DND-41 (cell line): ENCODE measurements at regions not wholly inside any gene's neighbourhood (a gene's known extent, or its start where the extent isn't known, plus 50 kb on each side); places are given as distances from the start of the nearest gene placed in this dataset.

ENCODE experiments used
- ATAC-seq: fragments of 200-7000 bp; cut with Tn5 transposase; 3 replicates; pipeline ENCODE4 v1.9.1; 2021; ENCODE audit warnings: low read depth; ENCODE audit not compliant: insufficient read depth
- DNase-seq: peaks from one replicate; pipeline ENCODE4 v3.0.0-alpha.2; 2020
- H2AFZ ChIP-seq: 2 replicates; pipeline ENCODE4 v1.6.0; 2012; ENCODE audit warnings: low read depth, low read length
- H3K27ac ChIP-seq: 2 replicates; pipeline ENCODE4 v1.5.1; 2012; ENCODE audit warnings: low read length, inconsistent platforms
- H3K27me3 ChIP-seq: fragments of 200-600 bp; sonication (generic); 2 replicates; pipeline ENCODE4 v1.6.0; 2012; ENCODE audit warnings: low read length, mild to moderate bottlenecking, inconsistent platforms; ENCODE audit not compliant: insufficient read depth, poor library complexity
- H3K36me3 ChIP-seq: 2 replicates; pipeline ENCODE4 v1.5.1; 2012; ENCODE audit warnings: low read length, inconsistent platforms; ENCODE audit not compliant: insufficient read depth
- H3K4me1 ChIP-seq: 2 replicates; pipeline ENCODE4 v1.5.1; 2012; ENCODE audit warnings: mild to moderate bottlenecking, low read length; ENCODE audit not compliant: insufficient read depth
- H3K4me2 ChIP-seq: 2 replicates; pipeline ENCODE4 v1.6.0; 2012; ENCODE audit warnings: mild to moderate bottlenecking, moderate library complexity, low read length, inconsistent platforms; ENCODE audit not compliant: insufficient read depth
- H3K4me3 ChIP-seq, 2 experiments: fragments of 200-600 bp in 1 of 2; shearing (Covaris generic) in 1 of 2; 2 replicates each; pipeline ENCODE4 v1.5.1; 2012 to 2016; ENCODE audit warnings: inconsistent platforms in 2 of 2, low read length in 2 of 2, mild to moderate bottlenecking in 2 of 2, low read depth in 1 of 2, moderate library complexity in 1 of 2
- H3K79me2 ChIP-seq: 2 replicates; pipeline ENCODE4 v1.6.0; 2012; ENCODE audit warnings: low read length, inconsistent platforms; ENCODE audit not compliant: insufficient read depth
- H3K9ac ChIP-seq: 2 replicates; pipeline ENCODE4 v1.6.0; 2012; ENCODE audit warnings: low read depth, mild to moderate bottlenecking, inconsistent platforms, low read length, moderate library complexity
- H3K9me3 ChIP-seq: 2 replicates; pipeline ENCODE4 v1.5.1; 2012; ENCODE audit warnings: low read length, moderate library complexity, mild to moderate bottlenecking, inconsistent platforms; ENCODE audit not compliant: insufficient read depth, severe bottlenecking
- H4K20me1 ChIP-seq: 2 replicates; pipeline ENCODE4 v1.6.0; 2012; ENCODE audit warnings: low read length; ENCODE audit not compliant: insufficient read depth
- CTCF ChIP-seq: IDR thresholded peaks from 2 replicates; pipeline ENCODE4 v1.5.1; 2012; ENCODE audit warnings: borderline replicate concordance, low read length, moderate library complexity, mild to moderate bottlenecking; ENCODE audit not compliant: poor library complexity, severe bottlenecking; ENCODE audit errors: extremely low read depth
- EZH2 ChIP-seq: IDR thresholded peaks from 3 replicates; pipeline ENCODE4 v1.6.1; 2012; ENCODE audit warnings: borderline replicate concordance, low read depth, mild to moderate bottlenecking, moderate library complexity, low read length, inconsistent platforms; ENCODE audit not compliant: severe bottlenecking

DNA sequence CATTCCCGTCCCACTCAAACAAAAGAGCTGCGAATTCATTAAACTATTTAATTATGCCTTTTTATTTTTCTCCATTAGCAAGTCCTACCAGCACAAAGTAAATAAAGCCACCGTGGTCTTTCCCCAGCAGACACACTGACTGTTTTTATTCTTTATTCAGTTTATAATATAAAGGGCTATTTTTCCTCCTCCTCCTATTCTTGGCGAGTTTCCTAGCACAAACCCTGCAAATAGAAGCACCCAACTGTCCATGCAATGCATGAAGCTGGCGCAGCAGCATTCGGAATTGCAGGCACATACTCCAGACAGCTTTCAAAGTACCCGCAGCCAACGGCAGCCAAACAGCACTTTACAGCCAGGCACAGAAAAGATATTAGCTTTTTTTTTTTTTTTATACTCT lies 583.4 kb upstream of the PSMD7 start:
- Histone ChIP-seq H3K4me2 (no peak overlapping the region), H3K4me1 (no peaks in the 10 kb centered on the region), H2AFZ (no peak overlapping the region), H4K20me1 (no peaks in the 10 kb centered on the region), H3K9me3 (no peaks in the 10 kb centered on the region), H3K4me3 (no peak overlapping the region), H3K27me3 (peaks cover 4% of the 10 kb centered on the region), H3K9ac (no peak overlapping the region), H3K79me2 (no peaks in the 10 kb centered on the region), H3K36me3 (no peaks in the 10 kb centered on the region), H3K27ac (no peak overlapping the region)
- DNase-seq: no peak
- ATAC-seq: no peak
- TF ChIP-seq CTCF (no peak), EZH2 (no peak)

- H3K9ac ChIP-seq: no peak overlapping the region
- no peak overlapping the region for H3K4me3 ChIP-seq
- H3K9me3 ChIP-seq: no peaks in the 10 kb centered on the region
- H3K79me2 ChIP-seq: no peaks in the 10 kb centered on the region
- no peaks in the 10 kb centered on the region for H3K36me3 ChIP-seq
- peaks cover 4% of the 10 kb centered on the region for H3K27me3 ChIP-seq
- H3K4me2 ChIP-seq: no peak overlapping the region
- H2AFZ ChIP-seq: no peak overlapping the region
- TF ChIP-seq CTCF (no peak), EZH2 (no peak)
- H3K27ac ChIP-seq: no peak overlapping the region
- no peaks in the 10 kb centered on the region for H3K4me1 ChIP-seq
- no peak for ATAC-seq
- DNase-seq: no peak
- H4K20me1 ChIP-seq: no peaks in the 10 kb centered on the region
These were observed 585.1 kb upstream of the PSMD7 start for GRCh38 chr16:73711406-73712080.

- Histone ChIP-seq H2AFZ (no peak overlapping the region), H3K4me1 (no peaks in the 10 kb centered on the region), H3K79me2 (no peaks in the 10 kb centered on the region), H4K20me1 (no peaks in the 10 kb centered on the region), H3K27me3 (peaks cover 4% of the 10 kb centered on the region), H3K4me3 (no peak overlapping the region), H3K27ac (no peak overlapping the region), H3K9ac (no peak overlapping the region), H3K36me3 (no peaks in the 10 kb centered on the region), H3K4me2 (no peak overlapping the region), H3K9me3 (no peaks in the 10 kb centered on the region)
- DNase-seq (no peak), ATAC-seq (no peak)
- TF ChIP-seq EZH2 (no peak), CTCF (no peak)
These were observed 586.1 kb upstream of the PSMD7 start for GRCh38 chr16:73710526-73710925.

GRCh38 chr16:73707863-73708262 lies 588.8 kb upstream of the PSMD7 start:
- H3K9me3 ChIP-seq: no peaks in the 10 kb centered on the region
- H2AFZ ChIP-seq: no peak overlapping the region
- H3K27ac ChIP-seq: no peak overlapping the region
- no peak for DNase-seq
- TF ChIP-seq EZH2: no peak
- TF ChIP-seq CTCF: no peak
- ATAC-seq: no peak
- H3K4me2 ChIP-seq: no peak overlapping the region
- no peaks in the 10 kb centered on the region for H3K4me1 ChIP-seq
- H3K4me3 ChIP-seq: no peak overlapping the region
- H3K79me2 ChIP-seq: no peaks in the 10 kb centered on the region
- no peaks in the 10 kb centered on the region for H3K36me3 ChIP-seq
- peaks cover 7% of the 10 kb centered on the region for H3K27me3 ChIP-seq
- H4K20me1 ChIP-seq: no peaks in the 10 kb centered on the region
- H3K9ac ChIP-seq: no peak overlapping the region
